ENCODE measurements at regions not wholly inside any gene's neighbourhood (a gene's known extent, or its start where the extent isn't known, plus 50 kb on each side); places are given as distances from the start of the nearest gene placed in this dataset.

GRCh38 chr3:13124631-13125030 lies 51.4 kb upstream of the IQSEC1 start:
- peaks cover 35% of the 10 kb centered on the region for H3K27me3 Mint-ChIP-seq (ENCODE audit: low read depth, poor library complexity)
- no peaks in the 10 kb centered on the region for H3K9me3 Mint-ChIP-seq
- H3K4me1 Mint-ChIP-seq, result peaks cover 29% of the 10 kb centered on the region
- no peak for TF ChIP-seq CTCF (IDR thresholded peaks at IDR 0.05)
- H3K27ac Mint-ChIP-seq, result no peak overlapping the region
- H3K36me3 Mint-ChIP-seq (ENCODE audit: low read depth), result no peaks in the 10 kb centered on the region
- no peak overlapping the region for H3K4me3 Mint-ChIP-seq
- no peak for DNase-seq

GRCh38 chr3:13123765-13124164 lies 50.5 kb upstream of the IQSEC1 start:
- no peak for DNase-seq
- TF ChIP-seq CTCF (IDR thresholded peaks at IDR 0.05), result no peak
- Mint-ChIP-seq H3K27ac (no peak overlapping the region), H3K9me3 (no peaks in the 10 kb centered on the region), H3K4me3 (no peak overlapping the region), H3K36me3 (ENCODE audit: low read depth) (no peaks in the 10 kb centered on the region), H3K27me3 (ENCODE audit: low read depth, poor library complexity) (peaks cover 32% of the 10 kb centered on the region), H3K4me1 (peaks cover 35% of the 10 kb centered on the region)

DNA sequence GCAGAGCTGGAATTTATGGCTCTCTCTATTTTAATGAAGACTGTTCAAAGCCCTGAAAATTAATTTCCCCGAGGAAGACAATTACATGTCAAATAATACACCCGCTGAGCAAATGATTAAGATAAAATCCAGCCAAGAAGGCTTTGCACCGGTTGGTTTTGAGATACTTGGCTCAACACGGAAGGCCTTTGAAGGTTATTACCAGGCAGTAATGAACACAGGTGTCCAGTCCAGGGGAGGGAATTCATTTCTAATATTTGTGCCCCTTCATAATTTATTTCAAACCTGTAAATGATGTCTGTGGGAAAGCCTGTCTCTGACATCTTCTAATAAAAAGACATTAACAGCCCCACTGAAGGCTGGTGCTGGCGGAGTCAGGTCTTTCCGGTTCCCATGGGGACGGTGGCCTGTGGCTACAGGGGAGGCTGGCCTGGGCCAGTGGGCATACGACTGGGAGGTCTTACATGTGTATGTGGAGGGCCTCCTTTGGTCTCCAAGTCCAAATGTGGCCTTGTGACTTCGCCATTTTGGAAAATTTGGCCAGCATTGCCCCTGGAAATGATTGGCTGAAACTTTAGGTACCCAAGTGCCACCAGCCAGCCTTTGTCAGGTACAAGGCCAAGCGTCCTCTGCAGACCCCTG lies 49.9 kb upstream of the IQSEC1 start:
- Mint-ChIP-seq H3K4me3 (no peak overlapping the region), H3K27me3 (ENCODE audit: low read depth, poor library complexity) (peaks cover 33% of the 10 kb centered on the region), H3K36me3 (ENCODE audit: low read depth) (no peaks in the 10 kb centered on the region), H3K4me1 (peaks cover 41% of the 10 kb centered on the region), H3K27ac (no peak overlapping the region), H3K9me3 (no peaks in the 10 kb centered on the region)
- no peak for TF ChIP-seq CTCF (IDR thresholded peaks at IDR 0.05)
- no peak for DNase-seq
